GM12864 (cell line): ENCODE measurements at regions not wholly inside any gene's neighbourhood (a gene's known extent, or its start where the extent isn't known, plus 50 kb on each side); places are given as distances from the start of the nearest gene placed in this dataset.

Experiments used
- DNase-seq: peaks from one replicate; pipeline ENCODE4 v3.0.0-alpha.2; 2011; ENCODE audit warnings: low read depth
- H3K4me3 ChIP-seq: 2 replicates; pipeline ENCODE4 v1.5.1; 2011; ENCODE audit warnings: mild to moderate bottlenecking, low read depth, low read length, control low read depth
- CTCF ChIP-seq: IDR thresholded peaks from 2 replicates; pipeline ENCODE4 v1.5.1; 2011; ENCODE audit warnings: low read depth, mild to moderate bottlenecking, moderate library complexity, low read length, control low read depth, inconsistent platforms; ENCODE audit errors: missing control alignments

- DNase-seq = no peak
- peak; percentile 22 for TF ChIP-seq CTCF
- no peak overlapping the region for H3K4me3 ChIP-seq
Measured at GRCh38 chr13:59261928-59262488, 901.7 kb downstream of the DIAPH3 start.

- TF ChIP-seq CTCF = no peak
- no peak for DNase-seq
- no peak overlapping the region for H3K4me3 ChIP-seq
Measured at GRCh38 chr13:59263531-59263930, 900.2 kb downstream of the DIAPH3 start.

GRCh38 chr13:59266478-59267063, 897.2 kb downstream of the DIAPH3 start:
- H3K4me3 ChIP-seq = no peak overlapping the region
- no peak for DNase-seq
- TF ChIP-seq CTCF = no peak

GRCh38 chr13:59269476-59269875, 894.3 kb downstream of the DIAPH3 start:
- TF ChIP-seq CTCF = no peak
- DNase-seq = no peak

GRCh38 chr13:59270327-59270726, 893.4 kb downstream of the DIAPH3 start:
- DNase-seq = no peak
- TF ChIP-seq CTCF = no peak
- H3K4me3 ChIP-seq = no peak overlapping the region

More at GRCh38 chr13:59269476-59269875, 894.3 kb downstream of the DIAPH3 start:
- no peak overlapping the region for H3K4me3 ChIP-seq

GRCh38 chr13:59274958-59275727, 888.6 kb downstream of the DIAPH3 start:
- no peak overlapping the region for H3K4me3 ChIP-seq
- DNase-seq = no peak
- TF ChIP-seq CTCF = no peak
